Glutamatergic neuron (in vitro differentiated cells): ENCODE measurements at regions not wholly inside any gene's neighbourhood (a gene's known extent, or its start where the extent isn't known, plus 50 kb on each side); places are given as distances from the start of the nearest gene placed in this dataset.
"Not testable (repeated sequence)": the region's sequence is repeated elsewhere in the genome, so short reads cannot be mapped to it uniquely, and the experiment has no call there.

ENCODE experiments used
- DNase-seq: peaks from one replicate; pipeline ENCODE4 v3.0.0; 2022
- H3K27ac Mint-ChIP-seq: one replicate; pipeline ENCODE4 v1.8.0; 2020; ENCODE audit warnings: mild to moderate bottlenecking, mixed read lengths, inconsistent platforms; ENCODE audit not compliant: unreplicated experiment
- H3K27me3 Mint-ChIP-seq: one replicate; pipeline ENCODE4 v1.8.0; 2020; ENCODE audit warnings: mild to moderate bottlenecking, moderate library complexity, mixed read lengths, inconsistent platforms; ENCODE audit not compliant: unreplicated experiment
- H3K36me3 Mint-ChIP-seq: one replicate; pipeline ENCODE4 v1.8.0; 2020; ENCODE audit warnings: mild to moderate bottlenecking, mixed read lengths, inconsistent platforms; ENCODE audit not compliant: unreplicated experiment
- H3K4me1 Mint-ChIP-seq: one replicate; pipeline ENCODE4 v1.8.0; 2020; ENCODE audit warnings: mild to moderate bottlenecking, low read depth, mixed read lengths, inconsistent platforms; ENCODE audit not compliant: unreplicated experiment
- H3K4me3 Mint-ChIP-seq: one replicate; pipeline ENCODE4 v1.8.0; 2020; ENCODE audit warnings: mild to moderate bottlenecking, mixed read lengths, inconsistent platforms; ENCODE audit not compliant: unreplicated experiment
- H3K9me3 Mint-ChIP-seq: one replicate; pipeline ENCODE4 v1.8.0; 2020; ENCODE audit warnings: mild to moderate bottlenecking, moderate library complexity, mixed read lengths, inconsistent platforms; ENCODE audit not compliant: unreplicated experiment
- CTCF ChIP-seq: fragments of 200-600 bp; sonication (generic); IDR thresholded peaks from one replicate; pipeline ENCODE4 v1.5.0; 2021; ENCODE audit not compliant: partially characterized antibody, unreplicated experiment

- Mint-ChIP-seq H3K4me1 (no peaks in the 10 kb centered on the region), H3K4me3 (no peak overlapping the region), H3K9me3 (no peaks in the 10 kb centered on the region), H3K27me3 (no peaks in the 10 kb centered on the region), H3K27ac (no peak overlapping the region), H3K36me3 (no peaks in the 10 kb centered on the region)
- no peak for DNase-seq
- no peak for TF ChIP-seq CTCF
Measured at GRCh38 chr5:108504974-108505373, 123.1 kb upstream of the FBXL17 start.

DNA sequence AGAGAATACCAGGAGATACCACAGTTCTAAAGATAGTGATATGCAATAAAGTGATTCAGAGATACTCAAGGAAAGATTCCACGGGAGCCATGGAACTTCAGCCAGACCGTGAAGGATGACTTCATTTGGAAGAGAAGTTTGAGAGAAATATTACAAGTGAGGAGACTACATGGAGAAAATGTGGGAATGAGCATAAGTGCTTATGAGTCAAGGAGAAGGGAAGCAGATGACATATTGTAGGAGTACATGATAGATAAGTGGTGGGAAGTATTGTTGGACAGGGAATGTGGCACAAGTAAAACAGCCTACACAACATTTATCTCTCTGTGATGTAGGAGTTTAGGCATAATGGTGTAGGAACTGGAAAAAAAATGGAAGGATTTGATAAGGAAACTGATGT lies 122.1 kb upstream of the FBXL17 start:
- no peak overlapping the region for H3K27ac Mint-ChIP-seq
- H3K9me3 Mint-ChIP-seq = no peaks in the 10 kb centered on the region
- no peak for TF ChIP-seq CTCF
- no peaks in the 10 kb centered on the region for H3K27me3 Mint-ChIP-seq
- no peaks in the 10 kb centered on the region for H3K36me3 Mint-ChIP-seq
- DNase-seq = no peak
- no peak overlapping the region for H3K4me3 Mint-ChIP-seq
- no peaks in the 10 kb centered on the region for H3K4me1 Mint-ChIP-seq

GRCh38 chr5:108495615-108496014 lies 113.7 kb upstream of the FBXL17 start:
- H3K27me3 Mint-ChIP-seq, H3K36me3 Mint-ChIP-seq, H3K9me3 Mint-ChIP-seq, H3K27ac Mint-ChIP-seq, H3K4me1 Mint-ChIP-seq, DNase-seq, H3K4me3 Mint-ChIP-seq: not testable (repeated sequence)

DNA sequence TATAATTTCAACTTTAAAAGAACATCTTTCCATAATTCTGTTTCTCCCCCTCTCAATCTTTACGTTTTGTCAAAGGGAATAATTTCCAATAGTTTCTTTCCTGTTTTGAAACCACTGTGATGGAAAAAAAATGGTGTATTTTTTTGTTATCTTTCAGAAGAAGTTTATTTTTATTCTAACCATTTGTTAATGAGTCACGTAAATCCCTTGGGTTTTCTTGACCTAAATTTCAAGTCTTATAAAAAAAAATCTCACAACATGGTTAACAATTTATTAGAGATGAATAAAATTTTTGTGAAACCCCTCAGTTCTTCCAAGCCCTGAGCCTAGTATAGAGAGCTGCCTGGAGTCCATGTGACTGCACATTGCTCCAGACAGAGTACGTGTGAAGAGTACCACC lies 106.1 kb upstream of the FBXL17 start:
- DNase-seq = no peak
- Mint-ChIP-seq H3K27me3 (no peaks in the 10 kb centered on the region), H3K27ac (no peak overlapping the region), H3K4me1 (no peaks in the 10 kb centered on the region), H3K9me3 (peaks cover 2% of the 10 kb centered on the region), H3K36me3 (peaks cover 5% of the 10 kb centered on the region), H3K4me3 (no peak overlapping the region)
- TF ChIP-seq CTCF = no peak

DNA sequence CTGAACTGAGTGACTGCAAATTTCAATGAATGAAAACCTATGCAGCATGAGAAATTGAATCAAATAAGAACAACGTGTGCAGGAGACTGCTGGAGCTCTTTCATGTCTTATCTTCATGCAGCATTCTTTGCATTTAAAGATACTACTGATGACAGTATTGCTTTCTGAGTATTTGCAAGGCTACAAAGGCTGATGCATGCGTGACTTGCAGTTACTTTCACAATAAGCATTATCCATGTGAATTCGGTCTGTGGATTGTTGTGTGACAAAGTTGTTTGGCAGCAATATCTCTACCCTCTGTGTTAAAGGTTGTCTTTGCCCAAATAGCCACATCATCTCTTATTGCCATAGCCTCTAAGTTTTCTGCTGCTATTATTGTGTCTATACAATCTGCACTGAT lies 102.1 kb upstream of the FBXL17 start:
- Mint-ChIP-seq H3K36me3 (no peaks in the 10 kb centered on the region), H3K4me3 (no peak overlapping the region), H3K27ac (no peak overlapping the region), H3K9me3 (no peaks in the 10 kb centered on the region), H3K27me3 (peaks cover 2% of the 10 kb centered on the region), H3K4me1 (no peaks in the 10 kb centered on the region)
- no peak for TF ChIP-seq CTCF
- DNase-seq = no peak
